Left renal cortex interstitium (tissue), 4 donors: ENCODE measurements at regions not wholly inside any gene's neighbourhood (a gene's known extent, or its start where the extent isn't known, plus 50 kb on each side); places are given as distances from the start of the nearest gene placed in this dataset.
"Not testable (repeated sequence)": the region's sequence is repeated elsewhere in the genome, so short reads cannot be mapped to it uniquely, and the experiment has no call there.

ENCODE experiments used
- DNase-seq, 4 donors: peaks; one replicate each; pipeline ENCODE4 v3.0.0-alpha.2; 2013; ENCODE audit warnings: low read depth in 4 of 4, low spot score in 2 of 4, missing footprints in 1 of 4

DNA sequence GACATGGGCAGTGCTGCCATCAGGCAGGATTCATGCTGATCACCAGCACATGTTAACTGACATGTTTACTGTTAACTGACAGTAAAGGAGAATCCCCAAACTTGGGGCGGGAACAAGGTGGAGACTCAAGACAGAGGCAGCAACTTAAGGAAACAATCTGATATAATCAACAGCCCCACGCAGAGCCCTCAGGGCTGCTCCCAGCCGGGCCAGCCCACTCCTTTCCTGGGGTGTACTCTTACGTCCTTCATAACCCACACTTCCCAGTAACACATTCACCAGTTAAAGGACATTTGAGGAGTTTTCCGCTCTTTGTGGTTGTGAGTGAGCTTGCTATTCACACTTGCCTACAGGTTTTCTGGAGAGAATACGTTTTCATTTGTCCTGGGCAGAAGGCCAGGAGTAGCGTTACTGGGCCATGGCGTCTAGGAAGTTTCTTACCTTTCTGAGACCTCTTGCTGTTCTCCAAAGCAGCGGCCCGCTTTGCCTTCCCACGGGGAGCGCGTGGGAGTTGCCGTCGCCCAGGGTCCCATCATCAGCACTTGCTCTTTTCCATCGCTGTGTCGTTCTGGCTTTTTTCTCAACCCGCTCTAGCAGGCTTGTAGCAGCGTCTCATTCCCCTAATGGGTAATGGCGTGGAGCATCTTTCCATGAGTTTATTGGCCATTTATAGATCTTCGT, 56.4 kb downstream of the FOXF2 start:
- DNase-seq: no peak

DNA sequence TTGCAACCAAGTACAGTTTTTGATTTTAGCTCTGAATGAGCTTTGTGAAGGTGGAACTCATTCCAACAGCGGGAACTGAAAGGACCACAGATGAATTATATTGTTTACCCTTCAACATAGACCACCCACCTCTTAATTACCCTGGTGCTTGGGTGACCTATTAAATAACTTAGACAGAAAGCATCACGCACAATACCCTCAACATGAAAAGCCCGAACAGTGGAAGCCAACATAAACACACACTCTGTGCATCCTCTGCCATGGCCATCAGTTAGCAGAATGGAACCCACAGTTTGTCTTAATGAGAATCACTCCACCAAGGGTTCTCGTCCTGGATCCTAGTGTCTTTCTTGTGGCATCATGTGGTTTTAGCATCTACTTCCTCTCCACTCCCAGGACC, 60.5 kb downstream of the FOXF2 start:
- DNase-seq: no peak

DNA sequence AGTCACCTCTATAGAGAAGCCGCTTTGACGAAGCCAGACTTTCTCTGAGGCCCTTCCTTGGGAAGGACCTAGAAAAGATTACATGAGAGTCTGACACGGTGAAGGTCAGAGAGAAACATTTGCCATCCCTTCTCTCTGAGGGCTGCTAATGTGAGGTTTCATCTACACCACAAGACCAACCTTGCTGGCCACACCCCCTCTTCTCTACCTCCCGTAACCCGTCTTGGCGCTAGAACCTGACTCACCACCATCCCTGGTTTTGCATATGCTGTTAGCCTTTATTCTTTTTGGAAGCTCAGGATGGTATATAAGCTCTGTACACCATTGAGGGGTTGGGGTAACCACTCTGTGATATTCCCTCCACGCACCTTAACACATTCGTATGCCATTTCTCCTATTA, 63.6 kb downstream of the FOXF2 start:
- DNase-seq: no peak

DNA sequence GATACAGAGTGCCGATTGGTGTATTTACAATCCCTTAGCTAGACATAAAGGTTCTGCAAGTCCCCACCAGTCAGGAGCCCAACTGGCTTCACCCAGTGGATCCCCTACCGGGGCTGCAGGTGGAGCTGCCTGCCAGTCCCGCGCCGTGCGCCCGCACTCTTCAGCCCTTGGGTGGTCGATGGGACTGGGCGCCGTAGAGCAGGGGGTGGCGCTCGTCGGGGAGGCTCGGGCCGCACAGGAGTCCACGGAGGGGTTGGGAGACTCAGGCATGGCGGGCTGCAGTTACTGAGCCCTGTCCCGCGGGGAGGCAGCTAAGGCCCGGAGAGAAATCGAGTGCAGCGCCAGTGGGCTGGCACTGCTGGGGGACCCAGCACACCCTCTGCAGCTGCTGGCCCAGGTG, 67.4 kb downstream of the FOXF2 start:
- DNase-seq: not testable (repeated sequence)

DNA sequence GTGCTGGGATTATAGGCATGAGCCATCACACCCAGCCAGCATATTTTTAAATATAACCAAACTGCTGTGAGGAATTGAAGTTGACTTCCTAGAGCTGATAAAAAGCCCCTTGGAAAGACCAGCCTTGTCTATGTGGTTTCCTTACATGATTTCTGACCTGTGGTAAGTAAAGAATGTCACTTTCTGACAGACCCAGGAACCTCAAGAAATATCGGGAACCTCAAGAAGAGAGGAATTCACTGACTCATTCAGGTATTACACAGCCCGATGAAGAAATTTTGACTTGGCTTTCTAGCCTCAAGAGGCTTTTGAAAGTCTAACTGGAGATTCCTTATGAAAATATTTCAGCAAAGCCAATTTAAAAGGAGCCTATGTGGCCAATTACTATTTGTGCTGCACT, 71.8 kb downstream of the FOXF2 start:
- DNase-seq: no peak

DNA sequence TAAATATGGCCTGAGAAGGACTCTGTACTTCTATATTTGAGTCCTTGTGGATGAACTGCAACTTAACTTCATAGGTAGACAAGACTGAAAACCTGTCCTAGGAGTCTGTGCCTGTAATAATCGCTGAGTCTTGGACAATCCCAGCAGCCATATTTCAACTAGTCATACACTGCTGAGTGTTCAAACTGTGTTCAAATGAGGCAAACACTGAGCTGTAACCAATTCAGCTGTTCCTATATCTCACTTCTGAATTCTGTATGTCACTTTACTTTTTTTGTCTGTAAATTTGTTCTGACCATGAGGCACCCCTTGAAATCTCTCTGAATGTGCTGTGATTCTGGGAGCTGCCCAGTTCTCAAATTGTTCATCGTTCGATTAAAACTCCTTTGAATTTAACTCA, 72.4 kb downstream of the FOXF2 start:
- no peak for DNase-seq

DNA sequence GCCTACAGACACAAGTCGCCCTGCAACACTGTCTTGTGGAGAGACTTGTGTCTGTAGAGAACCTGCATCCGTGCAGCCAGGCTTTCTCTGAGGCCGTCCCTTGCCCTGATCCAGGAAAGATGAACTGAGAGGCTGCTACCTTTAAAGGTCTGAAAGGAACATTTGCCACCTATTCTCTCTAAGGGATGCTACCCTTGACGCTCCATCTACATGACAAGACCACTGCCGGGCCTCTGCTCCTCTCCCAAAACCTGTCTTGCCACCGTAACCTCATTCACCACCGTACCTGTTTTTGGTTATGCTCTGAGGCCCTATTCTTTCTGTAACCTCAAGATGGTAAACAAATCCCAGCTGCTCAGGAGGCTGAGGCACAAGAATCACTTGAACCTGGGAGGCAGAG, 73.9 kb downstream of the FOXF2 start:
- DNase-seq: no peak

DNA sequence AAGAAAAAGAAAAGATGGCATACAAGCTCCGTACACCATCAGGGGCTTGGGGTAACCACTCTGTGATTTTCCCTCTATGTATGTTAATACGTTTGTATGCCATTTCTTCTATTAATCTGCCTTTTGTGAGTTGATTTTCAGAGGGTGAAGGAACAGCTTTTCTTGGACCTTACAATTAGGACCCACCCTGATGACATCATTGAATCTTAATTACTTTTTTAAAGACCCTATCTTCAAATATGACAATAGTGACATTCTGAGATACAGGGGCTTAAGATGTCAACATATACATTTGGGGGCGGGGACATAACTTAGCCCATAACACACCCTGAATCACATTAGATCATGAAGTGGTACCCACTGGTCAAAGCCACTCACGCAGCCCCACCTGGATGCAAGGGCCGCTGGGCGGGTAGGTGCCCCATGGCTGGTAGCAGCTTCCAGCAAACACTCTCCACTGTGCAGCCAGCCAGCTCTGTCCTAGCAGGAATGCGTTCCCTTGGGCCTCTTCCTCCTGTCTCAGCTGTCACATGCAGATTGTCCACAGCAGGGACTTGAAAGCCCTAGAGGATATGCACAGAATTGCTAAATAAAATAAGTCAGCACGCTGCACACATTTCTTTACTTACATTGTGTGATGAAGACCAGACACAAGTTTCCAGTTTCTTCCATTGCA, 74.5 kb downstream of the FOXF2 start:
- DNase-seq: no peak

DNA sequence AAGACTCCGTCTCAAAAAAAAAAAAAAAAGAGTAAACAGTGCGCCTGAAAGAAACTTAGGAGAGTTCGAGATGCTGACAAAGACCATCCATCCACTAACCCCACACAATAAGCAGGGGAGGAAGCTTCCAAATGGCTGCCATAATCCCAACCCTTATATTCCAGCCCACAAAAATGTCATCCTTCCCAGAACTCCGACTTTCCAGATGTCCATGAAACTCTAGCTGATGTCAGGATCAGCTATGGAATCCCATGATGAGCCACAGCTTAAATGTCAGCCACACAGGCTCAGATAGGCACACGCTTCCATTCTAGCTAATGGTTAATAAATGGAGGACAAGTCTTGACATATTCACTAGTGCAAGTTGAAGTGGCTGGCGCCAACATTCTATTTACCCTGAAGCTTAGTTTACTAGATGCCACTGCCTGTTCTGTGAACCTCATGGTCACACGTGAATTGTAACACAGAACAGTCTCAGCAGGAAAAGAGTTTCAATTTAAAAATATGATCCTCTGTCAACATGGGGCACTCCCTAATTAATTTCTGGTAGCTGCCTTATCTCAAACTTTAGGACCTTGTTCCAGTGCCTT, 75.5 kb downstream of the FOXF2 start:
- DNase-seq: no peak

DNA sequence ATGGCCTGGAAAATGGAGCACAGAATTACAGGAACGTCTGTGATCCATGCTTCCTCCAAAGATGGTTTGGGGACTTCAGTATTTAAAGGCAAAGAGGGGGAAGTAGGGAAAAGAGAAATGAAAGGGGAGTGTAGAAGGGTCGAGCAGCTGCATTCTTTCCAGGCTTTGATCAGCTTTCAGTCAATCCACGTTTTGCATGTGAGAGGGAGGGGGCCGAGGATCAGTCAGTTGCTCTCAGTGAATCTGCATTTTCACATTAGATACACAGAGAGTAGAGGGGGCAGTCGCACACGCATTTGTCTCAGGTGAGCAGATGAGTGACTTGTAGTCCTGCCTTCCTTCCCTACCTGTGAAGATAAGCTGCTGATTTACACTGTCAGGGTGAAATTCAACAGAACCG, 78.8 kb downstream of the FOXF2 start:
- no peak for DNase-seq

DNA sequence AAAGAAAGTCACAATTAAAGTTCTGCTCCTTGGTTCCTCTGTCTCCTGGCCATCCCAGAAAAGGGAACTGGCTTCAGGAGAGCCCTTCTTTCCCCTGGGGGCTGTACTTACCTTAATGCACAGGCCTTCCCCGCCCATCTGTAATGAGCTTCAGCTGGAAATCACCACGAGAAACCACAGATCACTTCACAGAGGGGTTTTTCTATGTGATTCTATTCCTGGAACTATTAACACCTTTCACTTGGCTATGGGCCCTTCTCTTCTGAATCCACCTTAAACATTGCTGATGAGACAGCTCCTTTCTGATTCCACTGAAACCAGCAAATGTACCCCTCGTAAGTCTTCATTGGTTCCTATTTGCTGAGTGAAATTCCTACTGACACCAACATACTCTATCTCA, 80.7 kb downstream of the FOXF2 start:
- DNase-seq: no peak

DNA sequence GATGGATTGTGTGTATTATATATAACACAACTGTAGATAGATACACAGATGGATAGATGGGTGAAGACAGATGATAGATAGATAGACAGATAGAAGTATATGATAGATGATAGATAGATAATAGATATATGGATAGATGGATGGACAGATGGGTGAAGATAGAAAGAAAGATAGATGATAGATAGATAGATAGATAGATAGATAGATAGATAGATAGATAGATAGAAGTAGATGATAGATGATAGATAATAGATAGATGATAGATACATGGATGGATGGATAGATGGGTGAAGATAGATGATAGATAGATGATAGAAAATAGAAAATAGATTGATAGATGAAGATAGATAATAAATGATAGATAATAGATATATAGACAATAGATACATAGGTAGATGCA, 83.3 kb downstream of the FOXF2 start:
- no peak for DNase-seq

DNA sequence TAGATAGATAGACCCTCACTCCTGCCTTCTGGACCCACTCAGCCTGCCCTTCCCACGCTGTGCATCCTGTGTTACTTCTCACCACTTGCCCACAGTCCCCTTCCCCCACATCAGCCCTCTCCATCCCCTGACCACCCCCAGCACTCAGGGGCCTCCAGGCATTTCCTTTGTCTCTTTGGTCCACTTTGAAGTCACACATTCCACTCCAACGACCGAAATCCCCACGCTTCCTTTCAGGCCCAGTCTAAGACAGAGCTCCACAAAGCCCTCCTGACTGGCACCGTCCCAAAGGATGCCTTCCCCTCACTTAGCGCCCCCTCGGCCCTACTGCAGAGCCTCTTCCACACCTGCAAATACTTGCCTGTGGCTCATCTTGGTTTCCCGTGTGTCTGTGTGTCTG, 83.8 kb downstream of the FOXF2 start:
- DNase-seq: no peak

DNA sequence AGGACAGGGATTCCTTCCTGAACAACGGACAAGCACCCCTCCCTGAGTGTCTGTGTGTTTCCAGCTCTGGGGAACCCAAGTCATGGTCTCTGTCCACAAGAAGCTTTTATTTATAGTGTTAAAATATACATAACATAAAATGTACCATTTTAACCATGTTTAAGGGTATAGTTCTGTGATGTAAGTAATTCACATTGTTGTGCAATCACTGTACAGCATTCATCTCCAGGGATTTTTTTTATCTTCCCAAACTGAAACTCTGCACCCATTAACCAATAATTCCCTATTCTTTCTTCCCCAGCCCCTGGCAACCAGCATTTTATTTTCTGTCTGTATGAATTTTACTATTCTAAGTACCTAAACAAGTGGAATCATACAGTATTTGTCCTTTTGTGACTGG, 84.2 kb downstream of the FOXF2 start:
- DNase-seq: no peak

DNA sequence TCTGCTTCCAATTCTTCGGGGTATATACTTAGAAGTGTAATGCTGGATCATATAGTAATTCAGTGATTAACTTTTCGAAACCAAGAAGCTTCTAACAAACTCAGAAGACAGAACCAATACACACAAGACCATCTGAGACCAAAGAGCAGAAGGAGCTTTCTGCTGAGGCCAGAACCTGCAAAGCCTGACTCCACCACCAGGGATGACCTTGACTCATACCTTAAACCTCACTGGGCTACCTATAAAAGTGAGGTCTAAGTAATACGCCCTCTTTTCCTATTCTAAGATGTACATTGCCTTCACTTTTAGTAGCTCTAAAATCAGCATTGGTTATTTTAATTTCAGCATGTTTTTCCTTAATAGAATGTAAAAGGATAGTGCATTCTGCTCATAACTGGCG, 84.8 kb downstream of the FOXF2 start:
- no peak for DNase-seq

DNA sequence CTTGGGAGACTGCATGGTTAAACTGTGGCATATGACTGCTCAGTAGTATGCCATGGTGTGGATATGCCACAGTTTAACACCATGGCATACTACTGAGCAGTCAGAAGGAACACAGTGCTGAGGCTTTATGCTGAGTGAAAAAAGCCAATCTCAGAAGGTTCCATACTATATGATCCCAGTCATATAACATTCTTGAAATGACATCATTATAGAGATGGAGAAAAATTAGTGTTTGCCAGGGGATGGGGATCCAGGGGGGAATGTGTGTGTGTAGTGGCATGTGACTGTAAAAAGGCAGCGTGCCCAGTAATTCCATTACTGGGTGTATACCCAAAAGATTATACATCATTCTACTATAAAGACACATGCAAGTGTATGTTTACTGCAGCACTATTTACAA, 85.8 kb downstream of the FOXF2 start:
- DNase-seq: no peak

DNA sequence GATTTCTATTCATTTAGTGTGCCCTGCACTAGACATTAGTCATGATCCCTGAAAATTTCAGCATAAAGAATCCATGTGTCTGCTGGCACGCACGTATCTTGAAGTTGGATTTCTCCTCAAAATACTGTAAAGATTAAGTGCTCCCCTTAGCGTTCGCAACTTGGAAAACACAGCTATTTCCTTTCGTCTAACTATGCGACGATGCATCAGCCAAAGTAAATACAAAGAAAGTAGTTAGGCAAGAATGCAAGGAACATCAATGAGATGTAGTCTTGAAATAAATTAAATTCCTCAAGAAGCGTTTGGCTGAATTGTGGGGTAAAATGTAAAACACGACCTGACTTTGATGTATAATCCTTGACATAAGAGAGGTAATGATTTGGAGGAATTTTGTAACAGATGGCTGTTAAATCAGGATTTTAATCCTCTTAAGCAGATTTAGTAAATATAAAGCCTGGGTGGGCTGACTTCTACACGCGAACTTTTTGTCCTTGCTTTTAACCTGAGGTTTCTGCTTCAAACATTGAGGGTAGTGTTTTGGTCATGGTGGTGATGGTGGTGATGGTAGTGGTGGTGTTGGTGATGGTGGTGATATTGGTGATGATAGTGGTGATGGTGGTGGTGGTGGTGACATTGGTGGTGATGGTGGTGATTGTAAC, 88.2 kb downstream of the FOXF2 start:
- DNase-seq: peak in 2 of 4 donors; percentile 19 to 36

DNA sequence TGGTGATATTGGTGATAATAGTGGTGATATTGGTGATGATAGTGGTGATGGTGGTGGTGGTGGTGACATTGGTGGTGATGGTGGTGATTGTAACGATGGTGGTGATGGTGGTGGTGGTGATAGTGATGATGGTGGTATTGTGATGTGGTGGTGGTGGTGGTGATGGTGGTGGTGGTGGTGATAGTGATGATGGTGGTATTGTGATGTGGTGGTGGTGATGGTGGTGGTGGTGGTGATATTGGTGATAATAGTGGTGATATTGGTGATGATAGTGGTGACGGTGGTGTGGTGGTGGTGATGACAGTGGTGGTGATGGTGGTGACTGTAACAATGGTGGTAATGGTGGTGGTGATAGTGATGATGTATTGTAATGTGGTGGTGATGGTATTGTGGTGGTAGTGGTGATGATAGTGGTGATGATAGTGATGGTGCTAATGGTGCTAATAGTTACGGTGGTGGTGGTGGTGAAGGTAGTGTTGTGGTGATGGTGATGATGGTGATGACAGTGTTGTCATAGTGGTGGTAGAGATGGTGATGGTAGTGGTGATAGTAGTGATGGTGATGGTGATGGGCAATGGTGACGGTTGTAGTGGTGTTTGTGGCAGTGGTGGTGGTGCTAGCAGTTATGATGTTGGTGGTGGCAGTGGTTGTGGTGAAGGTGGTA, 88.9 kb downstream of the FOXF2 start:
- DNase-seq: not testable (repeated sequence)

DNA sequence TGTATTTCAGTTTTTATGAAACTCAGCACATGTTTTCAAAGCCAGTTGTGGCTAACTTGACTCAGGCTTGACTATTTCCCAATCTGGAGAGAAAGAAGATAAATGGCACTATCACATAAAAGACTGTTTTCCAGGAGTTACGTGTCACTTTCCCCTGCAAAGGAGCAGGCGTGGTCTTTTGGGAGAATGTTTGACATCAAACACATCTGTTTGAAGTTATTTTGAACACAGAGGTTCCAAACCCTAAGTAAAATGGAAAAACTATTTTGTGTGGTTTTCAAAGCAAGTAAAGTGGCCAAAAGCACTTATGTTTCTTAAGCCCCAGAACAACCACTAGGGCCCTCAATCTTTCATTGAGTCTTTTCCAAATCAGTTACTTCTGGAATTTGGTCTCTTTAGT, 89.7 kb downstream of the FOXF2 start:
- DNase-seq: no peak

DNA sequence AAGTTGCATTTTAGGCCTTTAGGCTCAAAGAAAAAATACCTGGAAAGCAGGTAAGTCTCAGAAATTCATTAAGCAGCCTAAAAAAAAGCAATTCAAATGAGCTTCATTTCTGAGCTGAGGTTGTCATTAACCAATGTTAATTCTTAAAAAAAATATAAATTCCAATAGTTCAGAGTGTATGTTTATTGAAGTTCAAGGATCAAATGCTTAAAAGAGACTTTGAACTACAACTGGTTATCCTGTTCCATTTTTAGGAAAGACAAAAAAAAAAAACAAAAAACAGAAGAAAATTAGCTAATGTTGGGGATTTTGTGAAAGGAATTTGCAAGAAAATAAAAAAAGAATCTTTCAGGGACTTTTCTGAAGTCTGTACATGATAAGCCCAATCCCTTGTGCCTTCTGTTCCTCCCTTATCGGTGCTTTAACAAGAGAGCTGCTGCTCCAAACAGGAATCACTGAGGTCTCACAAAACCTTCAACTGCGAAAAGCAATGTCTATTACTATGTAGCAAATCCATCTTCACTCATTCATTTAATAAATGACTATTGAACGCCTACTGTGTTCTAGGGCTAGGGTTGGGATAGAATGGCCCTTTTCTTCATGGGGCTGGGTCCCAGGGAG, 90.3 kb downstream of the FOXF2 start:
- no peak for DNase-seq

DNA sequence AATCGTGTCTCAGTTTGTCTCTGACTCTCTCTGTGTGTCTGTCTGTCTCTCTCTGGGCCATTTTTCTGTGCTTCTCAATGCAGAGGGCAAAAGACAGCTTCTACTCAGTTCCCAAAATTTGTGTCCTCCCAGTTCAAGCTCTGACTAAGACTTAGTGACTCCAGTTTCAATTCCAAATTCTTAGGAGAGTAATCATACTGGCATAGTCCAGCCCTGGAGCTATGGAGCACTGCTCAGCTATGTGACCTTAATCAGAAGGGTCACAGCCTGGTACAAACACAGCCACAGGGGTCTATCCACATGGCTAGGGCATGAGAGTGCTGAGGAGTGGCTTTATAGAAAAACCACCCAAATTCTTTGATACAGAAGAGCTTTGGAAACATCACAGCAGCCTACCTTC, 91.9 kb downstream of the FOXF2 start:
- DNase-seq: no peak
